Right lobe of liver (tissue), 6 donors: ENCODE measurements at regions not wholly inside any gene's neighbourhood (a gene's known extent, or its start where the extent isn't known, plus 50 kb on each side); places are given as distances from the start of the nearest gene placed in this dataset.
"Not testable (repeated sequence)": the region's sequence is repeated elsewhere in the genome, so short reads cannot be mapped to it uniquely, and the experiment has no call there.

Source experiments
- ATAC-seq, 4 donors: fragments of 200-7000 bp; cut with Tn5 transposase; one replicate each; pipeline ENCODE4 v1.9.1; 2020; ENCODE audit warnings: mild to moderate bottlenecking in 4 of 4, moderate library complexity in 4 of 4
- DNase-seq, 3 donors: peaks; one replicate each; pipeline ENCODE4 v3.0.0-alpha.2; 2020
- H3K27ac ChIP-seq, 3 donors: fragments of 200-600 bp; one replicate each; pipeline ENCODE4 v1.8.0; 2022
- H3K27me3 ChIP-seq, 2 donors: fragments of 200-600 bp; one replicate each; pipeline ENCODE4 v1.8.0; 2022
- H3K36me3 ChIP-seq, 4 donors: fragments of 200-600 bp; sonication (generic) in 1 of 4; one replicate each; pipeline versions ENCODE4 v1.5.1 to v1.8.0; 2017 to 2022; ENCODE audit warnings: control low read depth in 1 of 4
- H3K4me1 ChIP-seq, 4 donors: fragments of 200-600 bp; sonication (generic) in 1 of 4; one replicate each; pipeline versions ENCODE4 v1.5.1 to v1.8.0; 2017 to 2022; ENCODE audit warnings: control low read depth in 1 of 4
- H3K4me3 ChIP-seq, 3 donors: fragments of 200-600 bp; one replicate each; pipeline ENCODE4 v1.8.0; 2022
- H3K9me3 ChIP-seq, 4 donors: fragments of 200-600 bp; sonication (generic) in 1 of 4; one replicate each; pipeline versions ENCODE4 v1.5.1 to v1.8.0; 2017 to 2022; ENCODE audit warnings: control low read depth in 1 of 4
- CTCF ChIP-seq, 4 donors: fragments of 200-600 bp in 3 of 4; fragments of 450-650 bp in 1 of 4; IDR thresholded peaks; one replicate each; pipeline versions ENCODE4 v1.5.1 to v1.8.0; 2016 to 2022; ENCODE audit warnings: antibody characterized with exemption in 4 of 4, mild to moderate bottlenecking in 2 of 4
- POLR2A ChIP-seq: fragments of 450-650 bp; IDR thresholded peaks from one replicate; pipeline ENCODE4 v1.6.1; 2017; ENCODE audit warnings: antibody characterized with exemption, mild to moderate bottlenecking
- WGBS: methylation state at CpG from one replicate; pipeline ENCODE4 v1.1.6; 2018; ENCODE audit warnings: low coverage, low lambda C conversion rate; ENCODE audit not compliant: insufficient coverage; ENCODE audit errors: missing lambda C conversion rate; 5-methylcytosine and 5-hydroxymethylcytosine counted together
- intact Hi-C, 2 donors: fragments of 100-400 bp; cut with DNase I; formaldehyde crosslinking; loops; one replicate each; pipeline versions ENCODE4 v1.11.2 to v1.14.1; 2022
- donor health status: DM: no; HTN: yes; CAD: no.
- donor health status: DM: no; HTN: no; CAD: no.
- donor health status: DM: no; HTN: no; CAD: no.
- donor health status: DM: no; HTN: yes; CAD: no.
- donor health status: DM: no; HTN: yes; CAD: no.

GRCh38 chr6:130724089-130724488 lies 103.1 kb upstream of the SMLR1 start:
- intact Hi-C loops: no loop called here

DNA sequence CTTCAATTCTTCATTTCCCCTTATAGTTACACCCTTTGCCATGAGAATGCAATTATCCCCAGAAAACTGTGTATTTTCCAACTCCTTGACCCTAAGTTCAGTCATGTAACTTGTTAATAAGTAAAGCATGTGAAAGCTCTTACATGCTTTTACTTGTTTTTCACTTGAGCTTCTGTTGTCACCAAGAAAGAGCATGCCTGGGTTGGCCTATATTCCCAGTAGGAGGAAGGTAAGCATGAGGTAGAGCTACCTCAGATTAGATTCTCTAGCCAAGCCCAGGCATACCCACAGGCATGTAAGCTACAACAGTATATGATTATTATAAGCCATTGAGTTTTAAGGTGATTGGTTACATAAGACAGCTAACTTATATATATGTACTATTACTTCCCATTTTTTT lies 101.7 kb upstream of the SMLR1 start:
- Histone ChIP-seq H3K4me3 (no peak overlapping the region), H3K27me3 (no peaks in the 10 kb centered on the region), H3K27ac (no peak overlapping the region), H3K36me3 (no peaks in the 10 kb centered on the region), H3K4me1 (no peaks in the 10 kb centered on the region), H3K9me3 (no peaks in the 10 kb centered on the region)
- no peak for DNase-seq
- no peak for TF ChIP-seq POLR2A
- TF ChIP-seq CTCF (IDR thresholded peaks at IDR 0.05): no peak
- intact Hi-C loops: no loop called here
- ATAC-seq: no peak

More at GRCh38 chr6:130724089-130724488, 103.1 kb upstream of the SMLR1 start:
- no peak for ATAC-seq
- Histone ChIP-seq H3K27me3 (no peaks in the 10 kb centered on the region), H3K9me3 (no peaks in the 10 kb centered on the region), H3K4me1 (no peaks in the 10 kb centered on the region), H3K4me3 (no peak overlapping the region), H3K27ac (no peak overlapping the region), H3K36me3 (no peaks in the 10 kb centered on the region)
- no peak for TF ChIP-seq CTCF (IDR thresholded peaks at IDR 0.05)
- TF ChIP-seq POLR2A: no peak
- no peak for DNase-seq

DNA sequence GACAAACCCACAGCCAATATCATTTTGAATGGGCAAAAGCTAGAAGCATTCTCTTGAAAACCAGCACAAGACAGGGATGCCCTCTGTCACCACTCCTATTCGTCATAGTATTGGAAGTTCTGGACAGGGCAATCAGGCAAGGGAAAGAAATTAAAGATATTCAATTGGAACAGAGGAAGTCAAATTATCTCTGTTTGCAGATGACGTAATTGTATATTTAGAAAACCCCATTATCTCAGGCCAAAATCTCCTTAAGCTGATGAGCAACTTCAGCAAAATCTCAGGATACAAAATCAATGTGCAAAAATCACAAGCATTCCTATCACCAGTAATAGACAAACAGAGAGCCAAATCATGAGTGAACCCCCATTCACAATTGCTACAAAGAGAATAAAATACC lies 99.1 kb upstream of the SMLR1 start:
- H3K4me3 ChIP-seq, H3K27ac ChIP-seq, ATAC-seq, DNase-seq, H3K9me3 ChIP-seq, H3K36me3 ChIP-seq, H3K27me3 ChIP-seq, intact Hi-C loops, H3K4me1 ChIP-seq: not testable (repeated sequence)
- WGBS: 42% methylated on average over 2 of the region's 2 CpGs

DNA sequence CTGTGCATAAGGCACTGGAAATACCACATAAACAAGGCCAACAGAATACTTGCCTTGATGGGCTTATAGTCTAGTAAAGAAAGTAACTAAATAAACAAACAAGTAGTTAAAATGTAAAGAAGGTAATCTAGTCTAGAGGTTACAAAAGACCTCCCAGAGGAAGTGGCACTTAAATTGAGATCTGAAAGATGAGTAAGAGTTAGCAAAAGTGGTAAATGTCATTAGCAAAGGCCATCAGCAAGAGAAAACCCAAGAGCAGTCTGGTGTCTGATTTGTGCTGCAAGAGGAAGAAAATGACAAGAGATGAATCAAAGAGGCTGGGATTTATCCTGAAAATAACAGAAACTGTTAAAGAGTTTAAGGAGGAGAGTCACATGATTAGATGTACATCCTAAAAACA lies 96.6 kb upstream of the SMLR1 start:
- H3K36me3 ChIP-seq: no peaks in the 10 kb centered on the region
- no peaks in the 10 kb centered on the region for H3K9me3 ChIP-seq
- TF ChIP-seq CTCF (IDR thresholded peaks at IDR 0.05): no peak
- TF ChIP-seq POLR2A: no peak
- no peak overlapping the region for H3K4me3 ChIP-seq
- intact Hi-C loops: no loop called here
- DNase-seq: no peak
- no peak for ATAC-seq
- H3K27me3 ChIP-seq: no peaks in the 10 kb centered on the region
- H3K27ac ChIP-seq: no peak overlapping the region
- no peaks in the 10 kb centered on the region for H3K4me1 ChIP-seq

- ATAC-seq (no peak), DNase-seq (no peak)
- 62% methylated on average over 3 of the region's 3 CpGs for WGBS
- Histone ChIP-seq H3K36me3 (no peaks in the 10 kb centered on the region), H3K4me3 (no peak overlapping the region), H3K4me1 (no peaks in the 10 kb centered on the region), H3K27me3 (no peaks in the 10 kb centered on the region), H3K9me3 (no peaks in the 10 kb centered on the region), H3K27ac (no peak overlapping the region)
- intact Hi-C loops: no loop called here
- TF ChIP-seq CTCF (IDR thresholded peaks at IDR 0.05) (no peak), POLR2A (no peak)
Measured at GRCh38 chr6:130734161-130734560, 93.0 kb upstream of the SMLR1 start.
